ENCODE measurements at regions not wholly inside any gene's neighbourhood (a gene's known extent, or its start where the extent isn't known, plus 50 kb on each side); places are given as distances from the start of the nearest gene placed in this dataset.

DNA sequence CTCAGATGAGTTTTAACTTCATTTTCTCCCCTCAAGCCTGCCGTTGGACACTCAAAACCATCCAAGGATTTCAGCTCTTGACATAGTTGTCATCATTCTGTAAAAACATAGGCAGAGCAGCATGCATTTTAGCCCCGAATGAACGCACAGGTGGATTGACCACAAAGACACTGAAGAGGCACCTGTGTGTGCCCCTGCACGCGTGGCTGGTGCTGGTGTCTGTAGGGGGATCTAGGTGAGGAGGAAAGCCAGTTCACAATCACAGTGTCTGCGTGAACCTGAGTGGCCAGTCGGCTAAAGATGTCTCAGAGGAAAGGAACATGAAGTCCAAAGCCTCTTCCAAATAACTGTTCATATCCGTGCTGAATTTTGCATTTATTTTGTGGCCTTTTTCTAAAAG lies 309.2 kb downstream of the QKI start:
- Histone ChIP-seq H3K4me1 (peaks cover 10 to 34% (median 23%) of the 10 kb centered on the region in 10 experiments; a peak in 19 of 20 replicates), H3K9ac (no peak overlapping the region), H3K27me3 (no peaks in the 10 kb centered on the region), H4K20me1 (no peaks in the 10 kb centered on the region), H3K9me3 (replicated peaks in 1 of 11) (no peaks in the 10 kb centered on the region), H3K36me3 (no peaks in the 10 kb centered on the region), H3K4me2 (no peak overlapping the region), H3K27ac (no peak overlapping the region), H3K4me3 (no peak overlapping the region)
- TF ChIP-seq Cebpa-rat (IDR thresholded peaks at IDR 0.05), result no peak

DNA sequence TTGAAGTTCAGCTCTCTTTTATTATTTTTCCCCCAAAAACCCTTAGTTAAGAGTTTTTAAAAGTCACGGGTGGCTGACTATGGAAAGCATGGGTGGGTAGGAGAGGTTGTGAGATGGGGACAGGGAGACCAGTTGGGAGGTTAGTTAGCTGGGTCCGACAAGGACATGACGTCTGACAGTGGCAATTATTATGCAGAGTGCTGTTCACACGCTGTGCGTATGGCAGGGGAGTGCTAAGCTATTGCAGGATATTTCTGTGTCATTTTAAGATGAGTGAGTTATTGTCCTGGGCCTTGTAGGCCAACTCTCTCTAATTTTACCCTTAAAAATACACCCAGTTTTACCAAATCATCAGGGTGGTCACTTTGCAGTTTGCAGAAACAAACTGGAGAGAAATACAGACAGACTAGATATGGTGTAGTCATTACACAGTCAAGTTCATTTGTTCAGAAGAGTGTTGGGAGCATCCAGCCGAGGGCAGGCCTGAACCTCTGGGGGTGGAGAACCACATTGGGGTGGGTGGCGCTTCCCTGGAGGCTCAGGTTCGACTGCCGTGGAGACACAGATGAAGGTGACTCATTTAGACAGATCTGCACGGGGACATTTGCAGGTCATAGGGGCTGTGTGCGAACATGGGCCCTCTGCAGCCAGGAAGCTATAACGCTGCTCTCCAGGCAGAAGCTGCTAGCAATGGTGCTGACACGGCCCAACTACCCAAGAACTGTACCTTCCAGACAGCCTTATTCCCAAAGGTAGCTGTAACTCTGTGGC lies 307.6 kb downstream of the QKI start:
- Histone ChIP-seq H3K4me3 (no peak overlapping the region), H3K9ac (no peak overlapping the region), H3K4me2 (no peak overlapping the region), H4K20me1 (no peaks in the 10 kb centered on the region), H3K36me3 (no peaks in the 10 kb centered on the region), H3K9me3 (replicated peaks in 1 of 11) (no peaks in the 10 kb centered on the region), H3K27ac (no peak overlapping the region), H3K4me1 (peaks cover 27 to 41% (median 37%) of the 10 kb centered on the region in 10 experiments), H3K27me3 (no peaks in the 10 kb centered on the region)
- no peak for TF ChIP-seq Cebpa-rat (IDR thresholded peaks at IDR 0.05)

DNA sequence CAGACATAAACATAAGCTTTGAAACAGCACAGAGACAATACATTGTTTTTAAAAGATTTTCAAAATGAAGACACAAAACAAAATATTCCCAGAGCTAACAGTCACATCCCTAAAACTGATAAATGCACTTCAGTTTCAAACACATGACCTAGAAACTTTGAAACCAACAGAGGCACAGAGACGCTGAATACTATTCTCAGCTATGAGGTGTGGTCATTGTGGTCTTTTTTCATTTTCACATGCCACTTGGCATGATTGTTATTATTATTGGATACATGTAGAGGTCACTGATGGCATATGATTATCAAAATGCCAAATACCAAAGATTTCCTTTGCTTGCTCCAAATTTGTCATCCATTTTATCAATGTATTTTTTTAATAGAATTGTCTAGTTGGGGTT lies 306.9 kb downstream of the QKI start:
- Histone ChIP-seq H3K4me3 (no peak overlapping the region), H3K27me3 (no peaks in the 10 kb centered on the region), H3K27ac (no peak overlapping the region), H3K4me1 (peaks cover 34 to 47% (median 42%) of the 10 kb centered on the region in 10 experiments), H4K20me1 (no peaks in the 10 kb centered on the region), H3K9ac (no peak overlapping the region), H3K4me2 (no peak overlapping the region), H3K9me3 (replicated peaks in 1 of 11) (no peaks in the 10 kb centered on the region), H3K36me3 (no peaks in the 10 kb centered on the region)
- TF ChIP-seq Cebpa-rat (IDR thresholded peaks at IDR 0.05), result no peak

- H3K4me1 ChIP-seq, result peaks cover 34 to 47% (median 41%) of the 10 kb centered on the region in 10 experiments
- H3K4me2 ChIP-seq, result no peak overlapping the region
- no peaks in the 10 kb centered on the region for H3K36me3 ChIP-seq
- no peak for TF ChIP-seq Cebpa-rat (IDR thresholded peaks at IDR 0.05)
- no peaks in the 10 kb centered on the region for H4K20me1 ChIP-seq
- no peak overlapping the region for H3K27ac ChIP-seq
- H3K9me3 ChIP-seq (replicated peaks in 1 of 11), result no peaks in the 10 kb centered on the region
- no peak overlapping the region for H3K9ac ChIP-seq
- H3K4me3 ChIP-seq, result no peak overlapping the region
- no peaks in the 10 kb centered on the region for H3K27me3 ChIP-seq
Observed at GRCh38 chr6:163720460-163721235, 306.1 kb downstream of the QKI start.

GRCh38 chr6:163720005-163720404 lies 305.5 kb downstream of the QKI start:
- H3K4me3 ChIP-seq, result no peak overlapping the region
- H3K9me3 ChIP-seq (replicated peaks in 1 of 11), result no peaks in the 10 kb centered on the region
- no peaks in the 10 kb centered on the region for H4K20me1 ChIP-seq
- H3K27ac ChIP-seq, result no peak overlapping the region
- H3K27me3 ChIP-seq, result no peaks in the 10 kb centered on the region
- no peak overlapping the region for H3K9ac ChIP-seq
- H3K36me3 ChIP-seq, result no peaks in the 10 kb centered on the region
- H3K4me1 ChIP-seq, result peaks cover 36 to 47% (median 39%) of the 10 kb centered on the region in 10 experiments
- TF ChIP-seq Cebpa-rat (IDR thresholded peaks at IDR 0.05), result no peak
- H3K4me2 ChIP-seq, result no peak overlapping the region

GRCh38 chr6:163719028-163719742 lies 304.7 kb downstream of the QKI start:
- Histone ChIP-seq H3K36me3 (no peaks in the 10 kb centered on the region), H3K27ac (0 out of 22 replicates have a peak overlapping the region, but pooled peaks of 2 of the 11 experiments have one; percentile 1 to 3), H4K20me1 (no peaks in the 10 kb centered on the region), H3K4me3 (no peak overlapping the region), H3K27me3 (no peaks in the 10 kb centered on the region), H3K9me3 (replicated peaks in 1 of 11) (no peaks in the 10 kb centered on the region), H3K4me1 (peaks cover 43 to 53% (median 44%) of the 10 kb centered on the region in 10 experiments), H3K4me2 (peak overlapping the region in 10 of 11 experiments; percentile 24 to 81 (median 56); a peak in 12 of 22 replicates), H3K9ac (no peak overlapping the region)
- TF ChIP-seq Cebpa-rat (IDR thresholded peaks at IDR 0.05), result no peak

DNA sequence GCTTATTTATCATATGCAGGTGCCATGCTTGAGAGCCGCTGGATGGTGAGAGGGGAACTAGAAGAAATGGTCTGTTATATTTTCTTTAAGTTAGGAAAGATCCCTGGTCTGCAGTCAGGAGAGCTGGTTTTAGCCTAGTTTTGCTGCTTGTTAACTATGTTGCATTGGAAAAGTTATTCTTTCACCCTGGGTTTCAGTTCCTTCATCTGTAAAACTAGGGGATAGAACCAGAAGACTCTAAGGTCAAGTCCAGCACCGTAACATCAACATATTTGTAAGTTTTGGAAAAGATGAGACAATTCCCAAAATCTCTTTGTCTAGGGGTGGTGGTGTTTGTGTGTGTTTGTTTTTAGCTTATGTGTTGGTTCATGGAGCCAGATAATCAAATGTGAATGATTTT lies 304.0 kb downstream of the QKI start:
- H3K4me1 ChIP-seq, result peaks cover 44 to 59% (median 50%) of the 10 kb centered on the region in 10 experiments

DNA sequence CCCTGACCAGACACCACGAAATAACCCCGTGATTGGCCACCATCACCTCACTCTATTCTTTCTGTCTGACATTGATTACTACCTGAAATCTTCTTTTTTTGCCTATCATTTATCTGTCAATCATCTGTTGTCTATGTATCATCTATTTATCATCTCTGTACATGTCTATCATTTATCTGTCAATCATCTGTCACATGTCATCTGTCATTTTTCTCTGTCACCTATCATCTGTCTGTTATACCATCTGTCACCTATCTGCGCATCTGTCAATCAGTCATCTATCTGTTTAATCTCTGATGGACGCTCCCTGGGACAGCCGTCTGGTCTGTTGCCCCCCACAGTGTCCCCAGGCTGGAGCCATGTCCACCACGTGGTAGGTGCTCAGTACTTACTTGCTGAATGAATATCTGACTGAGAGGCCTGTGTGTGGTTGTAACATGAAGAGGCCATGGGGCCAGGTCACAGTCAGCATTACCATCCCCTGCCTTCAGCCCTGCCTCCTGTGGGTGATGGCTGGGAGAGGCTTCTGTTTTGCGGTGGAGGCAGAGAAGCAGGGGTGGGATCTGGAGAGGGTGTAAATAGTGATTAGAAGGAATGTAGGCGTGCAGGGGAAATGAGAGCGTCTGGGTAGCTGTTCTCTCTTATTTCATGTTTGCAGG lies 302.7 kb downstream of the QKI start:
- peak overlapping the region in 6 of 11 experiments; percentile 3 to 74 (median 60); a peak in 6 of 22 replicates for H3K27ac ChIP-seq
- no peak for TF ChIP-seq Cebpa-rat (IDR thresholded peaks at IDR 0.05)
- H3K9ac ChIP-seq, result no peak overlapping the region
- peaks cover 54 to 70% (median 62%) of the 10 kb centered on the region in 10 experiments for H3K4me1 ChIP-seq
- no peaks in the 10 kb centered on the region for H4K20me1 ChIP-seq
- H3K4me3 ChIP-seq, result no peak overlapping the region
- H3K4me2 ChIP-seq, result peak overlapping the region; percentile 50 to 81 (median 60)
- no peaks in the 10 kb centered on the region for H3K36me3 ChIP-seq
- no peaks in the 10 kb centered on the region for H3K27me3 ChIP-seq
- H3K9me3 ChIP-seq (replicated peaks in 1 of 11), result no peaks in the 10 kb centered on the region

More for the DNA sequence above, 304.0 kb downstream of the QKI start:
- Histone ChIP-seq H3K9me3 (replicated peaks in 1 of 11) (no peaks in the 10 kb centered on the region), H4K20me1 (no peaks in the 10 kb centered on the region), H3K4me2 (peak overlapping the region; percentile 16 to 81 (median 54); a peak in 20 of 22 replicates), H3K27me3 (no peaks in the 10 kb centered on the region), H3K27ac (no peak overlapping the region), H3K4me3 (no peak overlapping the region), H3K9ac (no peak overlapping the region), H3K36me3 (no peaks in the 10 kb centered on the region)
- no peak for TF ChIP-seq Cebpa-rat (IDR thresholded peaks at IDR 0.05)

Data from BLaER1 treated with 17β-estradiol and CSF1 and Interleukin-3, amounts not matched to agents 10 nM and 100 nM (cell line).